CD8-positive, alpha-beta memory T cell (primary cell): ENCODE measurements at regions not wholly inside any gene's neighbourhood (a gene's known extent, or its start where the extent isn't known, plus 50 kb on each side); places are given as distances from the start of the nearest gene placed in this dataset.
A peak's percentile ranks its signal among the peaks of the same experiment; 100 is the strongest.

Source experiments
- CTCF ChIA-PET: fragments of 350-600 bp; sonication (Branson Sonifier 250); formaldehyde crosslinking; loops from one replicate; lab custom pipeline; 2021; ENCODE audit warnings: antibody characterized with exemption; lab: Charles Lee
- POLR2A ChIA-PET: fragments of 350-600 bp; sonication (Branson Sonifier 250); formaldehyde crosslinking; loops from one replicate; lab custom pipeline; 2021; ENCODE audit warnings: antibody characterized with exemption; lab: Charles Lee
- DNase-seq, 5 donors: peaks; one replicate each; pipeline versions ENCODE4 v3.0.0 to v3.0.0-alpha.2; 2020 to 2022; ENCODE audit warnings: mixed read lengths in 1 of 5
- H3K27ac ChIP-seq: one replicate; pipeline ENCODE4 v1.7.0; 2013; ENCODE audit warnings: low read depth, mild to moderate bottlenecking, low read length, moderate library complexity
- H3K27me3 ChIP-seq: 2 replicates; pipeline ENCODE4 v1.7.0; 2013; ENCODE audit warnings: low read length, mild to moderate bottlenecking; ENCODE audit not compliant: insufficient read depth, poor library complexity, severe bottlenecking
- H3K36me3 ChIP-seq: 2 replicates; pipeline ENCODE4 v1.7.0; 2013; ENCODE audit warnings: mild to moderate bottlenecking, low read length, moderate library complexity; ENCODE audit not compliant: insufficient read depth
- H3K4me1 ChIP-seq: 2 replicates; pipeline ENCODE4 v1.7.0; 2013; ENCODE audit warnings: mild to moderate bottlenecking, low read length, moderate library complexity; ENCODE audit not compliant: insufficient read depth
- H3K4me3 ChIP-seq: 2 replicates; pipeline ENCODE4 v1.7.0; 2013; ENCODE audit warnings: mild to moderate bottlenecking, low read length
- H3K9me3 ChIP-seq: 2 replicates; pipeline ENCODE4 v1.7.0; 2013; ENCODE audit warnings: mild to moderate bottlenecking, low read length
- H3K27ac Mint-ChIP-seq, 8 donors: one replicate each; pipeline ENCODE4 v1.8.0; 2020 to 2021; ENCODE audit warnings: mixed read lengths in 8 of 8, mild to moderate bottlenecking in 6 of 8, inconsistent platforms in 3 of 8, moderate library complexity in 3 of 8
- H3K27me3 Mint-ChIP-seq, 2 donors: one replicate each; pipeline ENCODE4 v1.8.0; 2020 to 2021; ENCODE audit warnings: mixed read lengths in 2 of 2, mild to moderate bottlenecking in 1 of 2, moderate library complexity in 1 of 2
- H3K36me3 Mint-ChIP-seq, 3 donors: one replicate each; pipeline ENCODE4 v1.8.0; 2020 to 2021; ENCODE audit warnings: mixed read lengths in 3 of 3, inconsistent platforms in 1 of 3, mild to moderate bottlenecking in 1 of 3
- H3K4me1 Mint-ChIP-seq, 3 donors: one replicate each; pipeline ENCODE4 v1.8.0; 2020 to 2021; ENCODE audit warnings: mixed read lengths in 3 of 3, inconsistent platforms in 1 of 3, mild to moderate bottlenecking in 1 of 3
- H3K4me3 Mint-ChIP-seq, 7 donors: one replicate each; pipeline ENCODE4 v1.8.0; 2020 to 2021; ENCODE audit warnings: mixed read lengths in 7 of 7, mild to moderate bottlenecking in 6 of 7, moderate library complexity in 4 of 7, inconsistent platforms in 2 of 7
- H3K9me3 Mint-ChIP-seq, 5 donors: one replicate each; pipeline ENCODE4 v1.8.0; 2020 to 2022; ENCODE audit warnings: mixed read lengths in 5 of 5, mild to moderate bottlenecking in 3 of 5, moderate library complexity in 2 of 5, inconsistent platforms in 1 of 5

DNA sequence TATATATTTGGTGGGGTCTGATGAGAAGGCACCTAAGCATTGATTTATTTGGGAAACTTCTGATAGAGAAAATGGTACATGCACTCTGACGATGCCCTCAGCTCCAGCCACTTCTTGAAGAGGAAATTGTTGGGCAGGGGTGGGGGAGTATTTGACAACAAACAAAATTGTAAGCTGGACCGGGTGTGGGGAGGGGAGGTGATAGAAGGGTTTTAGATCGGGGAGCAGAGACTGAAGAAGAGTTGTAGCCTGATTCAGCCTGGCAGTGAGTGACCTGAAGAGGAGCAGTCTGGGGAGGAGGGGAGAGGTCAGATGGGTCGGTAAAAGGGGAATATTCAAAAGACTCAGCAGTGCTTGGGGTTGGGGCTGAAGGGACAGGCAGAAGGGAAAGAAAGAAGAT, 2284.7 kb downstream of the TP53TG3F start:
- Histone ChIP-seq H3K36me3 (no peaks in the 10 kb centered on the region), H3K9me3 (no peaks in the 10 kb centered on the region), H3K27ac (no peak overlapping the region), H3K27me3 (no peaks in the 10 kb centered on the region), H3K4me1 (no peaks in the 10 kb centered on the region), H3K4me3 (no peak overlapping the region)
- peaks cover 0 to 5% (median 0%) of the 10 kb centered on the region in 3 donors for H3K4me1 Mint-ChIP-seq
- H3K9me3 Mint-ChIP-seq = peaks cover 28 to 74% (median 51%) of the 10 kb centered on the region in 5 donors
- H3K27ac Mint-ChIP-seq = no peak overlapping the region
- ChIA-PET CTCF (no interaction called here), POLR2A (no interaction called here)
- DNase-seq = no peak
- H3K4me3 Mint-ChIP-seq = no peak overlapping the region
- H3K27me3 Mint-ChIP-seq = no peaks in the 10 kb centered on the region
- peaks cover 0 to 4% (median 0%) of the 10 kb centered on the region in 3 donors for H3K36me3 Mint-ChIP-seq

DNA sequence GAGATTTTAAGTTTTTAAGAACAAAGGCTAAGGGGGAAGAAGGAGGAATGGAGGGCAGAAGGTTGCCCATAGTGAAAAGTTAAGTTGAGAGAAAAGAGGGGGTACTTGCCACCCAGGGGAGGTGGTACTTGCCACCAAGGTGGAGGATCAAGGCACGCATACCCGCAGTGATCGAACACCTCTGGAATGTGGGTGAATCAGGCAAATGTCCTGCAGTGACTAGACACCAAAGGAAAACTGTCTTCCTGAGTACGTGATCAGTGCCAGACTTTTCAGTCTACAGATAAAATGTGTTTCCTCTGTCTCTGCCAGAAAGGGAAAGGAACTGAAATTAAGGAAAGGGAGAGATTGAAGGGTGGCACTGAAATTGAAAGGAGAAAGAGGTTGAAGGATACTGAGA, 2285.3 kb downstream of the TP53TG3F start:
- H3K9me3 Mint-ChIP-seq = peaks cover 31 to 69% (median 45%) of the 10 kb centered on the region in 5 donors
- H3K27me3 ChIP-seq = no peaks in the 10 kb centered on the region
- CTCF ChIA-PET = no interaction called here
- POLR2A ChIA-PET = no interaction called here
- no peak overlapping the region for H3K27ac Mint-ChIP-seq
- H3K4me1 Mint-ChIP-seq = peaks cover 0 to 5% (median 0%) of the 10 kb centered on the region in 3 donors
- H3K9me3 ChIP-seq = no peaks in the 10 kb centered on the region
- no peaks in the 10 kb centered on the region for H3K4me1 ChIP-seq
- H3K27ac ChIP-seq = no peak overlapping the region
- DNase-seq = no peak
- H3K36me3 Mint-ChIP-seq = peaks cover 0 to 4% (median 0%) of the 10 kb centered on the region in 3 donors
- H3K4me3 ChIP-seq = no peak overlapping the region
- no peaks in the 10 kb centered on the region for H3K27me3 Mint-ChIP-seq
- no peaks in the 10 kb centered on the region for H3K36me3 ChIP-seq
- H3K4me3 Mint-ChIP-seq = no peak overlapping the region

DNA sequence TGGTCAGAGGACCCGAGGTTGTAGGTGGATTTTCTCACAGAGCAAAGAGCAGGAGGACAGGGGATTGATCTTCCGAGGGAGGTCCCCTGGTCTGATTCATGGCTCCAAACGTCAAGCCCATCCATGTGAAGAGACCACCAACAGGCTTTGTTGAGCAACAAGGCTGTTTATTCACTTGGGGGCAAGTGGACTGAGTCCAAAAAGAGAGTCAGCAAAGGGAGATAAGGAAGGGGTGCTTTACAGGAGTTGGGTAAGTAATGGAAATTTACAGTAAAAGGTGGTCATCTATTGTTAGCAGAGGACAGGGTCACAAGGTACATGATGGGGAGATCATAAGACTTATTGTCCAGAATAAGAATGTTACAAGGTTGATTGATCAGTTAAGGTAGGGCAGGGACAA, 2285.8 kb downstream of the TP53TG3F start:
- Mint-ChIP-seq H3K27me3 (no peaks in the 10 kb centered on the region), H3K27ac (peak overlapping the region in 1 of 8 donors; percentile 45), H3K4me1 (peaks cover 0 to 5% (median 0%) of the 10 kb centered on the region in 3 donors), H3K36me3 (peaks cover 0 to 4% (median 0%) of the 10 kb centered on the region in 3 donors), H3K9me3 (peaks cover 36 to 66% (median 41%) of the 10 kb centered on the region in 5 donors), H3K4me3 (no peak overlapping the region)
- H3K9me3 ChIP-seq = no peaks in the 10 kb centered on the region
- no peak overlapping the region for H3K27ac ChIP-seq
- POLR2A ChIA-PET = no interaction called here
- DNase-seq = no peak
- H3K4me1 ChIP-seq = no peaks in the 10 kb centered on the region
- H3K4me3 ChIP-seq = no peak overlapping the region
- CTCF ChIA-PET = no interaction called here
- H3K36me3 ChIP-seq = no peaks in the 10 kb centered on the region
- H3K27me3 ChIP-seq = no peaks in the 10 kb centered on the region

DNA sequence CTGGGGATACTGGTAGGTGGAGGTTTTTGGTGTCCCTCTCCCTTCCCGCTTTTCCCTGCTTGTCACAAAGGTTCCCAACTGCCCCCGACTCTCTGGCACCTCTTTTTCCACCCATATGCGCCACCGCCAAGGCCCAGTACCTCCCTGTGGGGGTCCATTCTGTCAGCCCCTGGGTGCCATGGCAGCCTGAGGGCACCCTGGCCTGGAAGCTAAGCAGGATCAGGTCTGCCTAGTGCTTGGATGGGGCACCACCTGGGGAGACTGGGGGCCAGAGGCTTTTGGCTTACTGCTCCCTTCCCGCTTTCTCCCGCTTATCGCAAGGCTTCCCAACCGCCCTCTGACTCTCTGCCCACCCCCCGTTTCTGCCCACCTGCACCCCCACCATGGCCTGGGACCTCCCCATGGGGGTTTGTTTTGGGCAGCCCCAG, 2286.4 kb downstream of the TP53TG3F start:
- no peaks in the 10 kb centered on the region for H3K27me3 ChIP-seq
- no peaks in the 10 kb centered on the region for H3K9me3 ChIP-seq
- Mint-ChIP-seq H3K4me3 (no peak overlapping the region), H3K4me1 (peaks cover 0 to 5% (median 0%) of the 10 kb centered on the region in 3 donors), H3K36me3 (peaks cover 0 to 4% (median 0%) of the 10 kb centered on the region in 3 donors), H3K27ac (no peak overlapping the region), H3K9me3 (peaks cover 31 to 62% (median 41%) of the 10 kb centered on the region in 5 donors), H3K27me3 (no peaks in the 10 kb centered on the region)
- no peak for DNase-seq
- no peaks in the 10 kb centered on the region for H3K4me1 ChIP-seq
- CTCF ChIA-PET = no interaction called here
- H3K36me3 ChIP-seq = no peaks in the 10 kb centered on the region
- POLR2A ChIA-PET = no interaction called here
- no peak overlapping the region for H3K4me3 ChIP-seq
- no peak overlapping the region for H3K27ac ChIP-seq

DNA sequence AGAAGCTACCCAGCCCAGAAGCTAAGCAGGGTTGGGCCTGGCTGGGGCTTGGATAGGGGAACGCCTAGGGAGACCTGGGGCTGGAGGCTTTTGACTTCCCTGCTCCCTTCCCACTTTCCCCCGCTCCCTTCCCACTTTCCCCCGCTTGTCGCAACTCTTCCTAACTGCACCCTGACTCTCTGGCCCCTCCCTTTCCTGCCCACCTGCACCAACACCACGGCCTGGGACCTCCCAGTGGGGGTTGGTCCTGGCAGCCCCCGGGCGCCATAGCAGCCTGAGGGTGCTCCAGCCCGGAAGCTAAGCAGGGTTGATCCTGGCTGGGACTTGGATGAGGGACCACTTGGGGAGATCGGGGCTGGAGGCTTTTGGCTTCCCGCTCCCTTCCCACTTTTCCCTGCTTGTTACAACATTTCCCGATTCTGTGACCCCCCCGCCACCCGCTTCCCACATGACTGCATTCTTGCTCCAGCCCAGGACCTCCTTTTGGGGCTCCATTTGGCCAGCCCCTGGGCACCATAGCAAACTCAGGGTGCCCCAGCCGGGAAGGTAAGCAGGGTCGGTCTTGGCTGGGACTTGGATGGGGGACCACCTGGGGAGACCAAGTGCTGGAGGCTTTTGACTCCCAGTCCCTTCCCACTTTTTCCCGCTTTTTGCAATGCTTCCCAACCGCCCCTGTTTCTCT, 2287.0 kb downstream of the TP53TG3F start:
- Histone ChIP-seq H3K36me3 (no peaks in the 10 kb centered on the region), H3K4me1 (no peaks in the 10 kb centered on the region), H3K27me3 (no peaks in the 10 kb centered on the region), H3K27ac (no peak overlapping the region), H3K4me3 (no peak overlapping the region), H3K9me3 (no peaks in the 10 kb centered on the region)
- ChIA-PET CTCF (no interaction called here), POLR2A (no interaction called here)
- Mint-ChIP-seq H3K36me3 (peaks cover 0 to 4% (median 0%) of the 10 kb centered on the region in 3 donors), H3K9me3 (peaks cover 26 to 60% (median 35%) of the 10 kb centered on the region in 5 donors), H3K27me3 (no peaks in the 10 kb centered on the region), H3K27ac (no peak overlapping the region), H3K4me1 (peaks cover 0 to 5% (median 0%) of the 10 kb centered on the region in 3 donors), H3K4me3 (no peak overlapping the region)
- DNase-seq = no peak

DNA sequence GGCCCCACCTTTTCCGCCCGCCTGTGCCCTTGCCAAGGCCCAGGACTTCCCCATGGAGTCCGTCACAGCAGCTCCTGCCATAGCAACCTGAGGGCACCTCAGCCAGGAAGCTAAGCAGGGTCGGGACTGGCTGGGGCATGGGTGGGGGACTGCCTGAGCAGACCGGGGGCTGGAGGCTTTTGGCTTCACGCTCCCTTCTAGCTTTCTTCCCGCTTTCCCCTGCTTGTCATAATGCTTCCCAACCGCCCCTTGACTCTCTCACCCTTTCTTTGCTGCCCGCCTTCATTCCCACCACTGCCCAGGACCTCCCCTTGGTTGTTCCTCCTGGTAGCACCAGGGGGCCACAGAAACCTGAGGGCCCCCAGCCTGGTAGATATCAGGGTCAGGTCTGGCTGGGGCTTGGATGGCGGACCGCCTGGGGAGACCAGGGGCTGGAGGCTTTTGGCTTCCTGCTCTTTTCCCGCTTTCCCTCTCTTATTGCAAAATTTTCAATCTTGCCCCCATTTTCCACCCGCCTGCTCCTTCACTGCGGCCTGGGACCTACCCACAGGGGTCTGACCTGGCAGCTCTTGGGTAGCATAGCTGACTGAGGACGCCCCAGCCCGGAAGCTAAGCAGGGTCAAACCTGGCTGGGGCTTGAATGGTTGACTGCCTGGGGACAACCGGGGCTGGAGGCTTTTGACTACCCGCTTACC, 2287.7 kb downstream of the TP53TG3F start:
- Mint-ChIP-seq H3K9me3 (peaks cover 25 to 58% (median 28%) of the 10 kb centered on the region in 5 donors), H3K4me3 (no peak overlapping the region), H3K36me3 (peaks cover 0 to 4% (median 0%) of the 10 kb centered on the region in 3 donors), H3K4me1 (peaks cover 0 to 5% (median 0%) of the 10 kb centered on the region in 3 donors), H3K27ac (no peak overlapping the region), H3K27me3 (no peaks in the 10 kb centered on the region)
- no peak overlapping the region for H3K27ac ChIP-seq
- CTCF ChIA-PET = no interaction called here
- POLR2A ChIA-PET = no interaction called here
- DNase-seq = no peak
- H3K4me3 ChIP-seq = no peak overlapping the region
- H3K9me3 ChIP-seq = no peaks in the 10 kb centered on the region
- H3K4me1 ChIP-seq = no peaks in the 10 kb centered on the region
- no peaks in the 10 kb centered on the region for H3K27me3 ChIP-seq
- H3K36me3 ChIP-seq = no peaks in the 10 kb centered on the region

DNA sequence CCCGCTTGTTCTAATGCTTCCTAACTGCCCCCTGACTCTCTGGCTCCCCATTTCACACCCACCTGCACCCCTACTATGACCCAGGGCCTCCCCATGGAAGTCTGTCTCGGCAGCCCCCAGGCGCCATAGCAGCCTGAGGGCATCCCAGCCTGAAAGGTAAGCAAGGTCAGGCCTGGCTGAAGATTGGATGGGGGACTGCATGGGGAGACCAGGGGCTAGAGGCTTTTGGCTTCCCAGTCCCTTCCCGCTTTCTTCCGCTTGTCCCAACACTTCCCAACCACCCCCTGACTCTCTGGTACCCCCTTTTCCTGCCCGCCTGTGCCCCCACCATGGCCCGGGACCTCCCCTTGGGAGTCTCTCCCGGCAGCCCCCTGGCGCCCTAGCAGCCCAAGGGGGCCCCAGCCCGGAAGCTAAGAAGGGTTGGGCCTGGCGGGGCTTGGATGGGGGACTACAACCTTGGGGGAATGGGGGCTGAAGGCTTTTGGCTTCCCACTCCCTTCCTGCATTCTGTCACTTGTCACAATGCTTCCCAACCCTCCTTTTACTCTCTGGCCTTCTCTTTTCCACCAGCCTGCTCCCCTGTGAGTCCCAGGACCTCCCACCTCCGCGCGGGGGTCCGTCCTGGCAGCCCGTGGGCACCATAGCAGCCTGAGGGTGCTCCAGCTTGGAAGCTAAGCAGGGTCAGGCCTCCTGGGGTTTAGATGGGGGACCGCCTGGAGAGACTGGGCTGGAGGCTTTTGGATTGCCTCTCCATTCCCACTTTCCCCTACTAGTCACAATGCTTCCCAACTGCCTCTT, 2288.4 kb downstream of the TP53TG3F start:
- no peak for DNase-seq
- H3K9me3 ChIP-seq = no peaks in the 10 kb centered on the region
- Mint-ChIP-seq H3K36me3 (no peaks in the 10 kb centered on the region), H3K27me3 (no peaks in the 10 kb centered on the region), H3K9me3 (peaks cover 20 to 57% (median 23%) of the 10 kb centered on the region in 5 donors), H3K4me1 (peaks cover 0 to 5% (median 0%) of the 10 kb centered on the region in 3 donors), H3K27ac (no peak overlapping the region), H3K4me3 (no peak overlapping the region)
- ChIA-PET CTCF (no interaction called here), POLR2A (no interaction called here)
- H3K36me3 ChIP-seq = no peaks in the 10 kb centered on the region
- H3K27me3 ChIP-seq = no peaks in the 10 kb centered on the region
- no peaks in the 10 kb centered on the region for H3K4me1 ChIP-seq
- H3K27ac ChIP-seq = no peak overlapping the region
- no peak overlapping the region for H3K4me3 ChIP-seq
